Gastroesophageal sphincter (tissue), 3 donors: ENCODE measurements at regions not wholly inside any gene's neighbourhood (a gene's known extent, or its start where the extent isn't known, plus 50 kb on each side); places are given as distances from the start of the nearest gene placed in this dataset.

Experiments used
- CTCF ChIP-seq, 4 experiments: fragments of 200-600 bp in 2 of 4; fragments of 450-650 bp in 2 of 4; sonication (generic) in 1 of 4; IDR thresholded peaks; one replicate each; pipeline ENCODE4 v1.5.1; 2017 to 2019; ENCODE audit warnings: antibody characterized with exemption in 4 of 4, mild to moderate bottlenecking in 2 of 4, moderate library complexity in 2 of 4
- EP300 ChIP-seq: sonication (generic); formaldehyde crosslinking; IDR thresholded peaks from one replicate; pipeline ENCODE4 v1.6.1; 2017; ENCODE audit warnings: antibody characterized with exemption, mild to moderate bottlenecking
- POLR2A ChIP-seq, 2 donors: fragments of 450-650 bp; IDR thresholded peaks; one replicate each; pipeline ENCODE4 v1.6.1; 2017; ENCODE audit warnings: antibody characterized with exemption in 2 of 2, mild to moderate bottlenecking in 2 of 2, moderate library complexity in 1 of 2
- POLR2AphosphoS5 ChIP-seq: sonication (generic); formaldehyde crosslinking; IDR thresholded peaks from one replicate; pipeline ENCODE4 v1.6.1; 2017; ENCODE audit warnings: antibody characterized with exemption

- TF ChIP-seq CTCF (IDR thresholded peaks at IDR 0.05) (no peak), POLR2AphosphoS5 (no peak), POLR2A (IDR thresholded peaks at IDR 0.05) (no peak), EP300 (no peak)
These were observed 316.1 kb downstream of the LNPK start for GRCh38 chr2:175686002-175686401.
